ENCODE measurements at regions not wholly inside any gene's neighbourhood (a gene's known extent, or its start where the extent isn't known, plus 50 kb on each side); places are given as distances from the start of the nearest gene placed in this dataset.

GRCh38 chr20:48317578-48317977, 510.2 kb downstream of the PREX1 start:
- in situ Hi-C loops (cut with MboI; ENCODE audit: low pct_unique_long_range_greater_than_20kb, low sequenced_read_pairs, unreplicated experiment): no loop called here
- DNase-seq (ENCODE audit: low spot score): no peak
- no peak for TF ChIP-seq CTCF (IDR thresholded peaks at IDR 0.05; ENCODE audit: extremely low read depth, insufficient read depth, missing control alignments)

GRCh38 chr20:48314925-48315592, 512.7 kb downstream of the PREX1 start:
- in situ Hi-C loops (cut with MboI; ENCODE audit: low pct_unique_long_range_greater_than_20kb, low sequenced_read_pairs, unreplicated experiment): no loop called here
- DNase-seq (ENCODE audit: low spot score): no peak
- no peak for TF ChIP-seq CTCF (IDR thresholded peaks at IDR 0.05; ENCODE audit: extremely low read depth, insufficient read depth, missing control alignments)

- in situ Hi-C loops (cut with MboI; ENCODE audit: low pct_unique_long_range_greater_than_20kb, low sequenced_read_pairs, unreplicated experiment): no loop called here
- TF ChIP-seq CTCF (IDR thresholded peaks at IDR 0.05; ENCODE audit: extremely low read depth, insufficient read depth, missing control alignments): no peak
- DNase-seq (ENCODE audit: low spot score): no peak
Observed at GRCh38 chr20:48313324-48313723, 514.5 kb downstream of the PREX1 start.

GRCh38 chr20:48311956-48312355, 515.8 kb downstream of the PREX1 start:
- in situ Hi-C loops (cut with MboI; ENCODE audit: low pct_unique_long_range_greater_than_20kb, low sequenced_read_pairs, unreplicated experiment): no loop called here
- TF ChIP-seq CTCF (IDR thresholded peaks at IDR 0.05; ENCODE audit: extremely low read depth, insufficient read depth, missing control alignments): no peak
- DNase-seq (ENCODE audit: low spot score): no peak

GRCh38 chr20:48310305-48310704, 517.5 kb downstream of the PREX1 start:
- no peak for DNase-seq (ENCODE audit: low spot score)
- in situ Hi-C loops (cut with MboI; ENCODE audit: low pct_unique_long_range_greater_than_20kb, low sequenced_read_pairs, unreplicated experiment): no loop called here
- TF ChIP-seq CTCF (IDR thresholded peaks at IDR 0.05; ENCODE audit: extremely low read depth, insufficient read depth, missing control alignments): no peak

GRCh38 chr20:48309293-48309692, 518.5 kb downstream of the PREX1 start:
- in situ Hi-C loops (cut with MboI; ENCODE audit: low pct_unique_long_range_greater_than_20kb, low sequenced_read_pairs, unreplicated experiment): no loop called here
- no peak for DNase-seq (ENCODE audit: low spot score)
- TF ChIP-seq CTCF (IDR thresholded peaks at IDR 0.05; ENCODE audit: extremely low read depth, insufficient read depth, missing control alignments): no peak
